ENCODE measurements at regions not wholly inside any gene's neighbourhood (a gene's known extent, or its start where the extent isn't known, plus 50 kb on each side); places are given as distances from the start of the nearest gene placed in this dataset.

DNA sequence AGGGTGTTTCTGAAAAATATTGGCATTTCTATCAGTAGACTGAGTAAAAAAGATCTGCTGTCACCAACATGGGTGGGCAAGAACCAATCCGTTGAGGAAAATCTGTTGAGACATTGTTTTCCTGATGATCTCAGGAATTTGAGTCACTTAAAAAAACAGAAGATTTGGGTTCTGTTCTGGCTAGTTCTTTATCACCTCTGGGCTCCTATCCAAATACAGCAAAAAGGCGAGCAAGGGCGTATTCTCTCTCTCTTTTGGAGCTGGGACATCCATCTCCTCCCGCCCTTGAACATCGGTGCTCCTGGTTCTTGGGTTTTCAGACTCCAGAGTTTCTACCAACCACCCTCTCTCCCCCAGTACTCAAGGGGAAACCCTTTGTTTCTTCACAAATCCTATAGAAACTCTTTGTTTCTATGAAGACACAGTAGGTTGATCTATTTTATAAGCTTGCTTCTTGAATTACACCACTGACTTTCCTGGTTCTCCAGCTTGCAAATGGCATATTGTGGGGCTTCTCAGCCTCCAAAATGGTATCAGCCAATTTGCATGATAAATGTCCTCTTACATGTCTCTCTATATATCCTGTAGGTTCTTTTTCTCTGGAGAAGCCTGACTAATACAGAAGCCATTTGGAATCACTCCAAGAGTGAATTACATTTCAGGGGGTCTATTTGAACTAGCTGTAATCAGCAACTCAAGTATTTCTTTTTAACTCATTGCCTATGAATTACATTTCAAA lies 263.9 kb upstream of the TMTC1 start:
- DNase-seq, result no peak
- no peaks in the 10 kb centered on the region for H3K36me3 ChIP-seq
- intact Hi-C loops (cut with DNase I; ENCODE audit: low total_unique reads) (no loop called here), in situ Hi-C loops (cut with MboI; ENCODE audit: low pct_ligation_motif_present in 1 of 4, low pct_unique_long_range_greater_than_20kb in 1 of 4, low sequenced_read_pairs in 3 of 4) (no loop called here)
- TF ChIP-seq POLR2AphosphoS5 (IDR thresholded peaks at IDR 0.05) (no peak), CTCF (IDR thresholded peaks at IDR 0.05) (no peak), POLR2A (IDR thresholded peaks at IDR 0.05) (no peak), EP300 (IDR thresholded peaks at IDR 0.05; ENCODE audit: low read depth) (no peak)
- H3K27ac ChIP-seq, result no peak overlapping the region
- no peak overlapping the region for H3K4me3 ChIP-seq
- no peaks in the 10 kb centered on the region for H3K4me1 ChIP-seq
- no peaks in the 10 kb centered on the region for H3K9me3 ChIP-seq
- no peaks in the 10 kb centered on the region for H3K27me3 ChIP-seq
- 75 to 77% methylated on average over 5 of the region's 5 CpGs for WGBS, 2 donors (ENCODE audit: low coverage in 1 of 2)

DNA sequence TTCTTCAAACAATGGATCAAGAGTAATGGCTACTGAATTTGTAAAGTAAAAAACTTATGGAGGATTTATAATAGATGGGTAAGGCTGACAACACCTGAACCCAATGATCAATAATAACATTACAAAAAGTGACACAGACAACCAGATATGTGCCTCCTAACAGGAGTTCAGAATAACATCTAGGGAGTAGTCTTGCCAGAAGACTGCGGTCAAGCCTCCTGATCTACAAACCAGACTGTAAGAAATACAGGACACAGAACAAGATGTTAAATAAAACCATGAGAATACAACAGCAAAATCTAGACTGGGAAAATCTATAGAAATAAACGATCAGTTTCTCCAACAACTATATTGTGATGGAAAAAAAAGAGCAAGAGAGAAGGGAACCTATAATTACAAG lies 262.6 kb upstream of the TMTC1 start:
- no peaks in the 10 kb centered on the region for H3K36me3 ChIP-seq
- H3K27me3 ChIP-seq, result no peaks in the 10 kb centered on the region
- H3K4me1 ChIP-seq, result no peaks in the 10 kb centered on the region
- in situ Hi-C loops (cut with MboI; ENCODE audit: low pct_ligation_motif_present in 1 of 4, low pct_unique_long_range_greater_than_20kb in 1 of 4, low sequenced_read_pairs in 3 of 4) (no loop called here), intact Hi-C loops (cut with DNase I; ENCODE audit: low total_unique reads) (no loop called here)
- no peak overlapping the region for H3K4me3 ChIP-seq
- no peak for DNase-seq
- H3K9me3 ChIP-seq, result no peaks in the 10 kb centered on the region
- TF ChIP-seq POLR2AphosphoS5 (IDR thresholded peaks at IDR 0.05) (no peak), CTCF (IDR thresholded peaks at IDR 0.05) (no peak), EP300 (IDR thresholded peaks at IDR 0.05; ENCODE audit: low read depth) (no peak), POLR2A (IDR thresholded peaks at IDR 0.05) (no peak)
- 91 to 100% methylated on average over 1 to 2 of the region's 2 CpGs for WGBS, 2 donors (ENCODE audit: low coverage in 1 of 2)
- no peak overlapping the region for H3K27ac ChIP-seq

DNA sequence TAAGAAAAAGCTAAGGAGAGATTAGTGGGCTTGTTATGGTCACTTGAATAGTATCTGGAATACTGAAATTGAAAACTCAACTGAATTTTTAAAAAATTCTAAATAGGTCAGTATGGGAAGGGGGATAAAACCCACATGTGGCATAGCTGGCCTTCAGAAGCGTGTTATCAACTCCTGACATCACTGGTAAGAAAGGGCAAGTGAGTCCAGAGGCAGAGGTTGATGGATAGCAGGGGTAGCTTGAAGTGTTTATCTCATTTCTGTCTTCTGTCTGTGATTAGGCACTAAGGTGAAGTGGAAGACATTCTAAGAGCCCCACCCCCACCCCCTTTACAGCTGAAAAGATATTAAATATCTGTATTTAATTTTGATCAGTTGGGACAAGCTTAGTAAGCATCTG lies 261.4 kb upstream of the TMTC1 start:
- H3K27me3 ChIP-seq, result no peaks in the 10 kb centered on the region
- H3K36me3 ChIP-seq, result no peaks in the 10 kb centered on the region
- in situ Hi-C loops (cut with MboI; ENCODE audit: low pct_ligation_motif_present in 1 of 4, low pct_unique_long_range_greater_than_20kb in 1 of 4, low sequenced_read_pairs in 3 of 4) (no loop called here), intact Hi-C loops (cut with DNase I; ENCODE audit: low total_unique reads) (no loop called here)
- H3K9me3 ChIP-seq, result no peaks in the 10 kb centered on the region
- WGBS, 2 donors (ENCODE audit: low coverage in 1 of 2), result 63 to 73% methylated on average over 1 of the region's 1 CpG
- no peaks in the 10 kb centered on the region for H3K4me1 ChIP-seq
- no peak overlapping the region for H3K27ac ChIP-seq
- H3K4me3 ChIP-seq, result no peak overlapping the region
- no peak for DNase-seq
- TF ChIP-seq EP300 (IDR thresholded peaks at IDR 0.05; ENCODE audit: low read depth) (no peak), CTCF (IDR thresholded peaks at IDR 0.05) (no peak), POLR2AphosphoS5 (IDR thresholded peaks at IDR 0.05) (no peak), POLR2A (IDR thresholded peaks at IDR 0.05) (no peak)

DNA sequence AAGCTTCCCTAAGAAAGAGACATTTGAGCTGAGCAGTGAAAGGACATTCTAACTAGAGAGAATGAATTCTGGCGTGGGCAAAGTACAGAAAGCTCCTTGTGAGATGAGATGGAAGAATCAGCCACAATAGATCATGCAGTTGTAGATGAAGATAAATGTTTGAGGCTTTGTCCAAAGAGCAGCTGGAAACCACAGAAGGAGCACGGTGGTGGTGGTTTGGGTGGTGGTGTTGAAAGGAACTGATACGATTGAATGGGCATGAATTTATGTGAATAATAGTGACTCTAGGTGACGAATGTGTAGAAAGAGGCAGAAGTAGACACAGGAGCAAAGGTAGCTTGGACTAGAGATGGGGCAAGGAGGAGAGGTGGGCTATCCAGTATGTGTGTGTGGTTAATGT lies 260.5 kb upstream of the TMTC1 start:
- Histone ChIP-seq H3K4me3 (no peak overlapping the region), H3K36me3 (no peaks in the 10 kb centered on the region), H3K27ac (no peak overlapping the region), H3K27me3 (no peaks in the 10 kb centered on the region), H3K9me3 (no peaks in the 10 kb centered on the region), H3K4me1 (no peaks in the 10 kb centered on the region)
- TF ChIP-seq POLR2A (IDR thresholded peaks at IDR 0.05), result no peak
- TF ChIP-seq POLR2AphosphoS5 (IDR thresholded peaks at IDR 0.05), result no peak
- TF ChIP-seq EP300 (IDR thresholded peaks at IDR 0.05; ENCODE audit: low read depth), result no peak
- TF ChIP-seq CTCF (IDR thresholded peaks at IDR 0.05), result no peak
- intact Hi-C loops (cut with DNase I; ENCODE audit: low total_unique reads), result no loop called here
- no peak for DNase-seq
- in situ Hi-C loops (cut with MboI; ENCODE audit: low pct_ligation_motif_present in 1 of 4, low pct_unique_long_range_greater_than_20kb in 1 of 4, low sequenced_read_pairs in 3 of 4), result no loop called here
- 76 to 86% methylated on average over 4 of the region's 4 CpGs for WGBS, 2 donors (ENCODE audit: low coverage in 1 of 2)
